HG03457 (cell line): ENCODE measurements at regions not wholly inside any gene's neighbourhood (a gene's known extent, or its start where the extent isn't known, plus 50 kb on each side); places are given as distances from the start of the nearest gene placed in this dataset.
"Not testable (repeated sequence)": the region's sequence is repeated elsewhere in the genome, so short reads cannot be mapped to it uniquely, and the experiment has no call there.

Experiments used
- ATAC-seq: cut with Tn5 transposase; IDR thresholded peaks from one replicate; pipeline ENCODE4 v1.9.1; 2021; ENCODE audit warnings: moderate number of reproducible peaks; ENCODE audit not compliant: unreplicated experiment

DNA sequence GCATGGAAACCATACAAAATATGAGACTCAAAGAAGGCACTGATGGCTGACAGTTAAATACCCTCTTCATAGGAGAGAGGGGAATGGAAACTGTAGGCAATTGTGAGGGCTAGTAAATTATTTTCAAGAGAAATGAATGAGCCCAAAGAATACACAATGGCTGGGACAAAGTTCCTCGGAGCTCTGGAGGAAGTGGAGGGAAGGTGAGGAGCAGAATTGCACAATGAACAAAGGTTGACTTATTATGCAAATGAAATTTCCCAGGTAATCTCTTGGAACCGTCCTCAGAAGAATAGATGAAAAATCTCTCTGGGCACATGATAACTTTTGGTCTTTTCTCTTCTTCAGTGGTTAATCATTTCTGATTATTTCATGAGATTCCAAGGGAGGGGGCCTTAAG is 202.6 kb upstream of the VCX start:
- no peak for ATAC-seq

- no peak for ATAC-seq
These were observed 204.8 kb upstream of the VCX start for GRCh38 chrX:7638078-7638710.

DNA sequence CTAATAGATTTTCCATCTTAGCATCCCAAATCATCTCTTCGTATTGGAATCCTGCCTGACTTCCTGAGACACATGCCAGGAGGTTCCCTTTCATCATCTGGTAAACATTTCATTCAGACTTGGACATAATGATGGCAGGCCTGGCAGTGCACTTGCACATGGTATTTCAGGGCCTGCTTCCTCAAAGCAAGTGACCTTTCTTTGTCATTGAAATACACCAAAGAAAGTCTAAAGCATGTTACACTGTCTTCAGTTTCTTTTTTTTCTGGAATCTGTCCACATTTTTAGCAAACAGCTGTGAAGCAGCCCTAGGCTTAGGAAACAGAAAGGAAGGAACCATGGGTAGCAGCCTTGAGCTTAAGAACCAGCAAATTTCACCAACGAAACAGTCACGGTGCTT is 205.9 kb upstream of the VCX start:
- ATAC-seq = no peak

GRCh38 chrX:7635604-7636003 is 207.4 kb upstream of the VCX start:
- ATAC-seq = no peak

DNA sequence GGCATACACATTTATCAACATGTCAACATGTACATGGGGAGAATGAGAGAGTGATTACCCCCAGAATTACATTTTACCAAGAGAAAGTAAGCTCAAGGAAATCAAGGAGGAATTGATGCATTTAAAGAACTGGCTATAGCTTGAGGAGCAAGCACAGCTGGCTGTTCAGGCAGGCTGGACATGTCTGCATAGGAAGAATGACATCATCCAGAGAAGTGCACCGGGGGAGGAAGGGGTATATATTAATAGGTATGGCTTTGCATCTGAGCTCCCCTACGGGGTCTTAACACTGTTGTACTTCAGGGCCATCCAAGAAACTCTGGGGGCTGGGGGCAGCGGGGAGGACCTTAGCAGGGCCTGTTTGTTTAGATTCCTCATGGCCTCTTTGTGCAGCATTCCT is 222.4 kb upstream of the VCX start:
- no peak for ATAC-seq

DNA sequence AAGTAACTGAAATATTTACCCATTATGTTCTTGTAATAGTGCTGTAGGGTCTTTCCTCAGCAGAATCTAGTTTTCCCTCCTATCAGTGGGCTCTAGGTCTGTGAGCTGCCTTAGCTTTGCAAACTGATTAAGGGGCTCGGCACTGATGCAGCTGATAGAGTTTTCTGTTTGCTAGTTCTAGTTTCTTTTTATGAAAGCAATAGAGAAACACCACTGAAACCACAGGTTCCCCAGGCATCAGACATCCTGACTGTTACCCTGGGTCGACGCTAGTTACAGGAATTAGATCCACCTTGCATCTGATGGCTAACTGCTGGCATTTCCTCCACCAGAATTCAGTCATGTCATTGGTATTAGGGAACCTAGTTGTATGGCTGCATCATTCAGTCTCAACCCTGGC is 225.0 kb upstream of the VCX start:
- no peak for ATAC-seq

DNA sequence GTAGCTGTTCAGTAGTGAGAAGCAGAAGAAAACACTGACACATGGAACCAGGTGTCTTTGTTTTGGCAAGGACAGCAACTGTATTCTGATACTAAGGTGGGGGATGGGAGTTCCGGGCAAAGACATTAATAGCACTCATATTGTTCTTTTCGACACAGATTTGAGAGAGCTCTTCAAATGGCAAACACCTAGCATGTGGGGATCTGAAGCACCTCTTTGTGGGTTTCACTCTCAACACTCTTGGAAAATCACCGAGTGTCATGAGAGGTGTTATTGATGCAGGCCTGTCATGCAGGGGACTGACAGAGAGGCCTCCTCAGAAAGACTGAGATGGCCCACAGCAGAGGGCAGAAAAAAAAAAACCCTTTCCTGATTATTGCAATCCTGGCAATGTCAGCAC is 228.4 kb upstream of the VCX start:
- no peak for ATAC-seq

- ATAC-seq = not testable (repeated sequence)
These were observed 234.3 kb upstream of the VCX start for GRCh38 chrX:7608625-7609024.

DNA sequence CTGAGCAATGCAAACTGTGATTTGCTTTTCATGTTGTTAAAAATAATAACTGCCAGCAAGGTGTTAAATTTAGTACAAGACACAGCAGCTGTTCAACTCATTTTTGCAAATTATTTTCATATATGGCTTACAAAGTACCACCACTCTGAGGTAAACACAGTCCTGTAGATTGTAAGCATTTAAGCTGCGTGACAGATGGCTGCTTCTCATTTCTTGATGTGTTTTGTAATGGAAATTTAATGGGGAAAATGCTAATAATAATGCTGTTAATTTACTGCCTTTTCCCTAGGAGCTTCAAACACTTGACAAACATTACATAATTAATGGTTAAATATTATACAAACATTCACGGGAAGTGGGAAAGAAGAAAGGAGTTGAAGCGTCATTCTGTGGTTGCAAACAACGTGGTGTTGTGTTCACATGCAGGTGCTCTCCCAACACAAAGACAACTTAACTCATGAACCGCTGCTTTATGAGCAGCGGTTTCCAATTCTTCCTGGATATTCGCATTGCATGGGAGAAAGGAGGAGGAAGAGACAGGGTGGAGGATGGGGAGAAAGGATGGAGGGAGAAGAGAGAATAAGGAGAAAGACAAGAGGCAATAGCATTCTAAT is 236.8 kb upstream of the VCX start:
- no peak for ATAC-seq

GRCh38 chrX:7603387-7603786 is 239.6 kb upstream of the VCX start:
- no peak for ATAC-seq

DNA sequence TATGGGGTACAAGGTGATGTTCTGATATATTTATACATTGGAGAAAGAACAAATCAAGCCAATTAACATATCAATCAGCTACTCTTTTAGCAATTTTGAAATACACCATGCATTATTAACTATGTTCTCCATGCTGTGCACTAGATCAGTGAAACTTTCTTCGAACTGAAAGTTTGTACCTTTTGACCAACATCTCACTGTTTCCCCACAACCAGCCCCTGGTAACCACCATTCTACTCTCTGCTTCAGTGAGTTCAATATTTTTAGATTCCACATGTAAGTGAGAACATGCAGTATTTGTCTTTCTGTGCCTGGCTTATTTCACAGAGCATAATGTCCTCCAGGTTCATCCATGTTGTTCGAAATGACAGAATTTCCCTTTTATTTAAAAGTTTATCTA is 246.1 kb upstream of the VCX start:
- ATAC-seq = no peak

GRCh38 chrX:7593370-7593769 is 249.6 kb upstream of the VCX start:
- ATAC-seq = not testable (repeated sequence)

DNA sequence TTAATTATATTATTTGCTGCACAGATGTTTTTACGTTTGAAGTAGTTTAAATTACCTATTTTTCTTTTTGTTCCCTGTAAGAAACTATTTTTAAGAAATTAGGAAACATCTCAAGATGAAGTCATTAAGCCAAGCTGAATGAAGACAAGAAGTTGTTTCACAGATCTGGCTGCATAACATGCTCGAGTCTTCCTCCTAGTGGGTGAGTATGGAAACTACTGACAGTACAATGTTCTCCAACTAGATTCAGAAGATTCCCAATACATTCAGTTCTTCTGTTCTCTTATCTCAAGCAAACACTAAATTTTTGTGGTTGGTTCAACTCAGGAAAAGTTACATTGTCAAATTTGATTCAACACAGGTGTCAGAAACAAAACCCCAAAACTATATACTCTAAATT is 256.8 kb upstream of the VCX start:
- no peak for ATAC-seq

DNA sequence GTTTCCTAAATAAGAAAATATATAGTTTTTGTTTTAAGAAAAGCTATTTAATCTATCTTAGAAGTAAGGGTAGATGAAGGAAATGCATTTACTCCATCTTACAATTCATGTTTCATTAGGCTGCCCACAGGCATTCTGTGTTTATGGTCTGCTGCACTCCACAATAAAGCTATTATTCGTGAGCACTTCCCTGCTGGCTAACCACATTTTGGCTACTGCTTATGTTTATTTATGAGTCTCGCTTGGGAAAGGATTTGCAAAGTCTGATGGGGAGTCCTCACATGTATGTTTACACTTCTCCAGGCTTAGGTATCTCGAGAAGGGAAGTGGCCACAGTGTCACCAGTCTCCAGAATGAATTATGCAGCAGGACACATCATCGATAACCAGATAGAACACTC is 260.8 kb upstream of the VCX start:
- no peak for ATAC-seq

- ATAC-seq = no peak
These were observed 262.8 kb upstream of the VCX start for GRCh38 chrX:7580127-7580526.

DNA sequence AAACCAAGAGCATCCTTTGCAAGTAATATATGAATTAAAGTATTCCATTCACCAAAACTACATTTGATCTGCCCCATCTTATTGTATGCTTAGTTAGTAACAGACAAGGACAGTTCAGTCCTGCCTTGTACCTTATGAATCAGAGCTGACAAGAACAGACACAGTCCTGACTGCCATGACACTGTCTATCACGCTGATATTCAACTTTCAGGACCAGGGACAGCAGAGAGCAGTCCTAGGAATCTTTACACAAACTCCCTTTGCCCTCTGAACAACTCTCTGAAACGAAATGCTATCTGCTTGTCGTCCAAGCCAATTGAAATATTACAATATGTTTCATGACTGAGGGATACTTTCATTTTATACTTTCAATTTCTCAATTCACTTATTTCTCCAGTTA is 268.6 kb upstream of the VCX start:
- no peak for ATAC-seq

GRCh38 chrX:7570432-7571029 is 272.4 kb upstream of the VCX start:
- ATAC-seq = no peak

- no peak for ATAC-seq
These were observed 274.4 kb upstream of the VCX start for GRCh38 chrX:7568597-7568996.

DNA sequence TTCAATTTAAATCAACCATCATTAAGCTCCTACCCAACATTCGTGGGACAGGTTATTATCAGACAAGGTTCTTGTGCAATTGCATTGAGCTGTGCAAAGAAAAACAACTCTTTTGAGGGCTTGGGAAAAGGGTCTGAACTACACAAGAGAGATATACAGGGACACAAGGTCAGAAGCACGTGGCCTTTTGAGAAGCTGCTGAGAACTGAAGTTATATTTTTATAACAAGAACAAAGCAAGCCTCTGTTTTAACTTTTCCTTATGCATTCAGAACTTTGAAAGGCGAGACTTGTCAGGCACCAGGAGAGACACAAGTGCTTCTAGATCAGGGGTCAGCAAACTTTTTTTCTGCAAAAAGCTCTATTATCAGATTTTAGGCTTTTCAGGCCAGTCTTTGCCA is 274.8 kb upstream of the VCX start:
- no peak for ATAC-seq

DNA sequence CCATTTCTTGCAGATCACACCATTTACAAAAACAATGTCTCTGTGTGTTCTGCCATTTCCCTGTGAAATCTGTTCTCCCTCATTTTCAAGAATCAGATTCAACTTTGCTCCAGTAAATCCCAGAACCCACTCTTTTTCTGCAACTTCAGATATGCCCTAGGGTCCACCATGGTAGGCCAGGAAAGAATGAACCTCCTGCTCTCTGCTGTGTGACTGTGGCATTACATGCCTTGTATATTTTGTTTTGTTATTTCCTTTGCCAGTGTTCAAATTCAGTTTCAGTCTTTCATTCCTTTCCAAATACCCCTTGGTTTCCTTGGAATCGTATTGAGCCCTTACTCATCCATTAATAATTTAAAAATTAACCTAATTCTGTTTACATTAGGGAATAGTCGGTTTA is 290.2 kb upstream of the VCX start:
- no peak for ATAC-seq

DNA sequence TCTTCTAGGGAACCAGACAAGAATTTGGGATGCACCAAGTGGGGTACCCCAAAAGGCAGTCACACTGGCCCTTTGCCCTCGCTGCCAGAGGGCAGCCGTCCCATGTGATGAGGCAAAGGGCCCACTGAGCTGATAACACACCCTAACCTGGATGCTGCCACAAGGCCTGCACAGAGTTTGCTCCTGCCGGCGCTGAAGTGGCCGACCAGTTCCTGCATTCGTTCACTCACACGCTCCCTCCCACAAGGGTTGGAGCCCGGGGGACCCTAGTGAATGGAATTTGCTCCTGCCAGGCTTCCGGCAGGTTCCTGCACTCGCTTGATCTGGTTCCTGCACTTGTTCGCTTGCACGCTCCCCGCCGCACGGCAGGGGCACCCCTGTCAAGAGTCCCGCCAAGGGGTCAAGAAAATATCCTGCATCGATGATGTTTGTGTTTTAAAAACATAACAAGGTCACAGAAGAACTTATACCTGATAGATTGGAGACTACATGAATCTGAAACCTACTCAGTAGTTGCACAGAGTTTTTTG is 296.4 kb upstream of the VCX start:
- no peak for ATAC-seq

DNA sequence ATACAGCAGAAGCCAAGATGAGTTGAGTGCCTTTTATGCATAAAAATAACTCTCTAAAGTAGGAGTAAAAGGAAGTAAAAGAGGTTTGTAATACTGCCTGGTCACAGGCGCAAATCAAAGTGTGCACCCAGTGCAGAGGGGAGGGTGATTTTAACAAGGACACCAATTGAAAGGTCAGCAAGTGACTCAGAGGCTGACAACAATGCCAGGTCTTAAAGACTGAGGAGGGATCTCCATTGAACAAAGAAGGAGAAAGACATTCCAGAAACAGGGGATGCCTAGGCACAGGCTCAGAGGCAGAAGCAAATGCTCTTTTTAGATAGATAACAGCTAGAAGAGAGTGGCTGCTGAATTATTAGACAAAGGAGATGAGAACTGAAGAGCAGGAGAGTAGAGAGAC is 297.4 kb upstream of the VCX start:
- ATAC-seq = no peak
